Natural killer cell treated with Interleukin-12 subunit alpha and Interleukin-12 subunit beta and Interleukin-15 and Interleukin-18, amount 100 ng/mL, for 72 hours (primary cell): ENCODE measurements at regions not wholly inside any gene's neighbourhood (a gene's known extent, or its start where the extent isn't known, plus 50 kb on each side); places are given as distances from the start of the nearest gene placed in this dataset.
"Not testable (repeated sequence)": the region's sequence is repeated elsewhere in the genome, so short reads cannot be mapped to it uniquely, and the experiment has no call there.

Source experiments
- ATAC-seq, 2 donors: fragments of 150-1000 bp; cut with Tn5 transposase in 1 of 2; sonication (Bioruptor Pico), chemical (Tn5 transposase) in 1 of 2; 2 replicates each; pipeline ENCODE4 v1.10.0; 2021
- DNase-seq: peaks from one replicate; pipeline ENCODE4 v3.0.0; 2022; ENCODE audit warnings: low spot score
- H3K27ac Mint-ChIP-seq, 2 donors: 1 replicate in 1 of 2; 2 replicates in 1 of 2; pipeline ENCODE4 v1.8.0; 2022; ENCODE audit warnings: mixed read lengths in 2 of 2, mild to moderate bottlenecking in 1 of 2, moderate library complexity in 1 of 2
- H3K27me3 Mint-ChIP-seq, 2 donors: 1 replicate in 1 of 2; 2 replicates in 1 of 2; pipeline ENCODE4 v1.8.0; 2022; ENCODE audit warnings: mixed read lengths in 2 of 2
- H3K36me3 Mint-ChIP-seq: one replicate; pipeline ENCODE4 v1.8.0; 2022; ENCODE audit warnings: mixed read lengths
- H3K4me1 Mint-ChIP-seq, 2 donors: 1 replicate in 1 of 2; 2 replicates in 1 of 2; pipeline ENCODE4 v1.8.0; 2022; ENCODE audit warnings: low read depth in 2 of 2, mixed read lengths in 2 of 2, mild to moderate bottlenecking in 1 of 2
- H3K4me3 Mint-ChIP-seq: one replicate; pipeline ENCODE4 v1.8.0; 2022; ENCODE audit warnings: mixed read lengths
- H3K9me3 Mint-ChIP-seq: 2 replicates; pipeline ENCODE4 v1.8.0; 2022; ENCODE audit warnings: mixed read lengths

DNA sequence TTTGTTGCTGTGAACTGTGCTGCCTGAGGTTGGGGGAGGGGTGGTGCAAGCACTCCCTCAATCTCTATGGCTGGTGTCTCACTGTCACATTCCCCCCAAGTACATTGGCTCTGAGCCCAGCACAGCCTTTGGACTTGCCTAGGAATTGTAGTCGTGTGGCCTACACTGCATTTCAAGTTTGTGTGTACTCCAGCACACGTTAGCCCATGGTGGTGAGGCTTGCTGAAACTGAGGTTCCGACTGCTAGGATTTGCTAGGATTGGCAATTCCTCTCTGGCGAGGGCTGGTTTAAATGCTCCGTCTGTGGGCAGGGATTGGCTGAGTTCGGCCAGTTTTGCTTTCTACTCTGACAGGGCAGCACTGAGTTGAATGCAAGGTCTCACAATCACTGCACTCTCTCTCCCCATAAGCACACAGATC is 121.7 kb upstream of the CXXC4 start:
- no peaks in the 10 kb centered on the region for H3K4me1 Mint-ChIP-seq
- H3K27me3 Mint-ChIP-seq: no peaks in the 10 kb centered on the region
- no peak for ATAC-seq
- peaks cover 6% of the 10 kb centered on the region for H3K9me3 Mint-ChIP-seq
- H3K36me3 Mint-ChIP-seq: peaks cover 4% of the 10 kb centered on the region
- H3K27ac Mint-ChIP-seq: no peak overlapping the region
- H3K4me3 Mint-ChIP-seq: no peak overlapping the region
- no peak for DNase-seq

DNA sequence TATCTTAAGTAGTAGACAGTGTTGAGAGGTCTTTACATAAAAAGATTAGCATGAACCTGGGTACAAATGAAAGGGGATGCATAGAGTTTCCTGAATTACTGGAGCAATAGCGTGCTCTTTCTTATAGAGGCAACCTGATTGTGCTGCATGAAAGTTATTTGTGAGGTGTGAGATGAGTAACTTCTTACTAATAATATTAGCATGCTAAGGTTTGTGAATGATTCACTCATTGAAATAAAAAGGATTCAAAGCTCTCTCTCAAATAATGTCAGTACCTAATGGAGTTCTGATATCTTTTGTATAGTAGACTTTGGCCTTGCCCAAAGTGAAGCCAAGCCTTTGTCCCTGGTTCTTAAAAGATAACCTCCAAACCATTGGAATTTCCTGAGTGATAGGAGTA is 131.0 kb upstream of the CXXC4 start:
- Mint-ChIP-seq H3K27me3 (no peaks in the 10 kb centered on the region), H3K4me3 (no peak overlapping the region), H3K9me3 (peaks cover 6% of the 10 kb centered on the region), H3K4me1 (no peaks in the 10 kb centered on the region), H3K36me3 (no peaks in the 10 kb centered on the region), H3K27ac (no peak overlapping the region)
- DNase-seq: no peak
- ATAC-seq: no peak

DNA sequence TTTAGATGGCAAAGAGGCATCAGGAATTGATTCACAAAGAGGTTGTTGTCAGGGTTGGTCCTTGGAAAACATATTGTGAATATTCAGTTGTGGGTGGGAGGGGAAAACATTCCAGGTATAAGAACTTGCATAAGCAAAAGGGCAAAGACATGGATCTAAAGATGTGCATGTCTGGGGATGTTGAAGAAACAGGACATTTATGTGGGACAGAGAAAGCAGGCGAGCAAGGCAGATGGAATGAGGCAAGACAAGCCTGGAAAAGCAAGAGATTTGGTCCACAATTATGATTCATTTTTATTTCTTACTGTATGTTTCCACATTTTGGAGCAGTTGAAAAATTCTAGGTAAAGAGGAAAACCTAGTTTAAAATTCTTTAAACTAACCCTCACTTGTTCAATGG is 134.9 kb upstream of the CXXC4 start:
- Mint-ChIP-seq H3K9me3 (peaks cover 3% of the 10 kb centered on the region), H3K4me3 (no peak overlapping the region), H3K4me1 (no peaks in the 10 kb centered on the region), H3K36me3 (no peaks in the 10 kb centered on the region), H3K27me3 (no peaks in the 10 kb centered on the region), H3K27ac (no peak overlapping the region)
- ATAC-seq (no peak), DNase-seq (no peak)

DNA sequence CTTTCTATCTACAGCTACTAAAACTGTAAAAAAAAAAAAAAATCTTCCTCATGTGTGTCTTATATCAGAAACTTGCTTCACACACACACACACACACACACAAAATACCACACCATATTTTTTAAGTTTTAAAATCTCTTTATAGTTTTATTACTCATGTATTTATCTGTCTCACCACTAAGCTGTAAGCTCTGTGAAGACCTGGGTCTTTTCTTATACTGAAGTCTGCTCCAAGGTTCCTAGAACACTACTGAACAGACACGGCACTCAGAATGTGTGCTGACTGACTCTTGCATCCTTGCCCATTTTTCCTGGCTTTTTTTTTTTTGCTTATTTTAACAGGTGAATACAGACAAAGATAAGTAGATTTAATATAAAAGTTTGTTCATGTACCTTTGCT is 135.6 kb upstream of the CXXC4 start:
- Mint-ChIP-seq H3K27ac (no peak overlapping the region), H3K4me3 (no peak overlapping the region), H3K9me3 (peaks cover 3% of the 10 kb centered on the region), H3K27me3 (no peaks in the 10 kb centered on the region), H3K36me3 (no peaks in the 10 kb centered on the region), H3K4me1 (no peaks in the 10 kb centered on the region)
- no peak for ATAC-seq
- DNase-seq: no peak

DNA sequence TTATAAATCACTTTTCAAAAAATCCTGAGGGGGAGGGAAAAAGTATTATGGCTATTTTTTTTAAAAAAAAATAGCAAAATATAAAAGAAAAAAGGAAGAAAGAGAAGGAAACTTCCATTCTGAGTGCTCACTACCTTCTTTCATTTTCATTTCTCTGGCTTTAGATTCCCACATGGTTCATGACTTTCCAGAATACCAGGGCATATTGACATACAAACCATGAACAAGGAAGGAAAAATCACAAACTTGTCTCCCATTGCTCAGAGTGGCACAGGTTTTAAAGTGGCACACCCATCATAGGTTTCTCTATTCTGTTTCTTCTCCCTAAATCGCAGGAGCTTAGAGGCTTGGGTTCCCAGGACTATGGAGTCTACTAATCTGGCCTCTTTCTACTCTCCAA is 136.3 kb upstream of the CXXC4 start:
- Mint-ChIP-seq H3K36me3 (no peaks in the 10 kb centered on the region), H3K9me3 (peaks cover 3% of the 10 kb centered on the region), H3K4me3 (no peak overlapping the region), H3K27ac (no peak overlapping the region), H3K4me1 (no peaks in the 10 kb centered on the region), H3K27me3 (no peaks in the 10 kb centered on the region)
- no peak for DNase-seq
- ATAC-seq: no peak

DNA sequence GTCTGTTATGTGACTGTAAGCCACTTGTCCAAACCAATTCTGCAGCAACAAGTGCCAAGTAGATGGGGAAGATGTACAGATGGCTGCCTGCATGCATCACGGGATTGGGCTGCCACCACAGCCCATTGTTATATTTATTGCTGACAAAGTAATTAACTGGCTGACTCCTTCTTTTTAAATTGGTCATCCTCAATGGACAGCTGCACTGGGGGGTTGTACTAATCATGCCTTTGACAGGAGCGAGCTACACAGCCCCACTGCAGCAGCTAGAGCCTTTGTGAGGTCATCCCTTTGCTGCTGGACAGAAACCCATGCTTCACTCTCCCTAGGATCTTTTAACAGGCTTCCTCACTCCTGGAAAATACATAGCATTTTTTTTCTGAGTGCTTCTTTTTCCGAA is 146.7 kb upstream of the CXXC4 start:
- no peaks in the 10 kb centered on the region for H3K4me1 Mint-ChIP-seq
- DNase-seq (no peak), ATAC-seq (no peak)
- no peak overlapping the region for H3K27ac Mint-ChIP-seq
- H3K4me3 Mint-ChIP-seq: no peak overlapping the region
- H3K36me3 Mint-ChIP-seq: no peaks in the 10 kb centered on the region
- peaks cover 5% of the 10 kb centered on the region for H3K9me3 Mint-ChIP-seq
- H3K27me3 Mint-ChIP-seq: no peaks in the 10 kb centered on the region

DNA sequence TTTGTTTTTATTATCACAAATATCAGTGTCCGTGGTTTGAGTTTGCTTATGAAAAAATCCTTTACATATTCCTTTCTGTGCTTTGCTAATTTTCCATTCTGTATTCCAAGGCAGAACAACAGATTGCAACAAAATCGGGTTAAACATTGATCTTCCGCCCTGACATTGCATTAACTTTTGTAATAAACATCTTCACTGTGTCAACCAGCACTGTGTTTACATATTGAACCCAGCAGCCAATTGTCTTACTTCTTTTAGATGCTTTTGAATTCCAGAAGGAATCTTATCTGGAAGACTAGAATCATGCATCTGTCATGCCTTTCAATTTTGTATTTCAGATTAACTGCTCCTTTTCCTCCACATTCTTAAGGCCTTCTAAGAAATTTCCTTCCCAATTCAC is 147.8 kb upstream of the CXXC4 start:
- Mint-ChIP-seq H3K27me3 (no peaks in the 10 kb centered on the region), H3K4me3 (no peak overlapping the region), H3K4me1 (no peaks in the 10 kb centered on the region), H3K9me3 (peaks cover 1% of the 10 kb centered on the region), H3K36me3 (no peaks in the 10 kb centered on the region), H3K27ac (no peak overlapping the region)
- DNase-seq (no peak), ATAC-seq (no peak)

DNA sequence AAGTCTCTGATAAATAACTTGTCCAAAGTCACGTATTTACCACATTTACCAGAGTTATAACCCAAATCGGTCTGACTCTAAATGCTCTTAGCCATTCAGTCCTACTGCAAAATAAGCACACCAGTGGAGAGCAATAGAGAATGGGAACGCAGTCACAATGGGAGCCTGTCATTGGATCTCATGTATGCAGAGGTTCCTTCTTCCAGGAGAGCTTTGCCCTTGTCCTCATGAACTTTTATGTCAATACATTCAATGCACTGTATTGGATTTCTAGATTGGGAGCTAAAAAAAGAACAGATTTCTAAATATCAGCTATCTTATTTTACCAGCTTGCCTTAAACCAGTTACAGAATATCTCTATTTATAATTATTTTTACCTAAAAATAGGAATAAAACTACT is 149.1 kb upstream of the CXXC4 start:
- Mint-ChIP-seq H3K9me3 (no peaks in the 10 kb centered on the region), H3K27me3 (no peaks in the 10 kb centered on the region), H3K36me3 (no peaks in the 10 kb centered on the region), H3K27ac (no peak overlapping the region), H3K4me3 (no peak overlapping the region), H3K4me1 (no peaks in the 10 kb centered on the region)
- DNase-seq: no peak
- no peak for ATAC-seq

DNA sequence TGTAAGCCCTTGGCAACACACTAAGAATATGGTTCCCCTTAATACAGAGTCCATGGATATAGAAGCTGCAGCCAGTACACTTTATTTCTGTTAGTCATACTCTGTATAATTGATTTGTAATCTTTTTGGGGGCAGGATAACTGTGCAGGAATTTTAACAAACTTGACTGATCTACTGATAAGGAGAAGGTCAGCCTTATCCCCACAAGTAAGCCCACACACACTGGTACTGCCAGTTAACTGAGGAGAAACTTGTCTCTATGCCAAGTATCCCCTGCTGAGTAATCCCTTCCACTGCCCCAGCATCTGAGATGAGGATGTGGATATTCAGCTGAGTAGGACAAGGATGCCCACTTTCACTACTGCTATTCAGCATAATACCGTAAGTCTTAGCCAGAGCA is 154.9 kb upstream of the CXXC4 start:
- H3K9me3 Mint-ChIP-seq: no peaks in the 10 kb centered on the region
- H3K27me3 Mint-ChIP-seq: no peaks in the 10 kb centered on the region
- DNase-seq: no peak
- H3K4me1 Mint-ChIP-seq: no peaks in the 10 kb centered on the region
- no peak overlapping the region for H3K27ac Mint-ChIP-seq
- H3K36me3 Mint-ChIP-seq: no peaks in the 10 kb centered on the region
- H3K4me3 Mint-ChIP-seq: no peak overlapping the region
- no peak for ATAC-seq

DNA sequence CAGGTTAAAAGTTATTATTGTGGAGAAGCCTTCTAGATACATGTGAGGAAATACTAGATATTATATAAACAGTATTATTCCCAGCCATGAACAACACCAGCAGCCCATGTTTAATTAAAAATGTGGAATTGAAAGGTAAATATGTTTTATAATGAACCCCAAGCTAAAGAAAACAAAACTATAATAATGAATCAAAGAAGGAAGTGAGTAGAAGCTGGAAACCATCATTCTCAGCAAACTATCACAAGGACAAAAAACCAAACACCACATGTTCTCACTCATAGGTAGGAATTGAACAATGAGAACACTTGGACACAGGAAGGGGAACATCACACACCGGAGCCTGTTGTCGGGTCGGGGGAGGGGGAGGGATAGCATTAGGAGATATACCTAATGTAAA is 167.6 kb upstream of the CXXC4 start:
- not testable (repeated sequence) for H3K4me3 Mint-ChIP-seq

DNA sequence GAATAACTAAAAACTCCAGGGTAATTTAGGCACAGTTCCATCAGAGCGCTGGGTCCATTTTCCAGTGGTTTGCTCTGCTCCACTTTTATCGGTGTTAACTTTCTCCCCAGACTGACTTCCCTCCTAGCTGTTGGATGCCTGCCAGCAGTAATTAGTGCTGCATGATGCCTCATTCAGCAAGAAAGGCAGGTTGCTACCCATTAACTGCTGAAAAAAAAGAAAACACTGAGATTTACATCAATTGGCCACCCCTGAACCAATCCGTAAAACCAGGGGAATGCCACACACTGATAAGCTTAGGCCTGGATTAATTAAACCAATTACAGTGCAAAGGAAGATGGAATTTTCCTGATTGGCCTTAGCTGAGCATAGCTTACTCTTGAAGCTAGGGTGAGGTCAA is 182.4 kb upstream of the CXXC4 start:
- no peak overlapping the region for H3K27ac Mint-ChIP-seq
- H3K27me3 Mint-ChIP-seq: no peaks in the 10 kb centered on the region
- H3K4me3 Mint-ChIP-seq: no peak overlapping the region
- no peaks in the 10 kb centered on the region for H3K4me1 Mint-ChIP-seq
- no peak for ATAC-seq
- DNase-seq: no peak
- no peaks in the 10 kb centered on the region for H3K36me3 Mint-ChIP-seq
- H3K9me3 Mint-ChIP-seq: peaks cover 2% of the 10 kb centered on the region

More for the DNA sequence above, 167.6 kb upstream of the CXXC4 start:
- ATAC-seq, H3K27me3 Mint-ChIP-seq, H3K4me1 Mint-ChIP-seq, H3K27ac Mint-ChIP-seq, DNase-seq, H3K36me3 Mint-ChIP-seq: not testable (repeated sequence)
- peaks cover 17% of the 10 kb centered on the region for H3K9me3 Mint-ChIP-seq

DNA sequence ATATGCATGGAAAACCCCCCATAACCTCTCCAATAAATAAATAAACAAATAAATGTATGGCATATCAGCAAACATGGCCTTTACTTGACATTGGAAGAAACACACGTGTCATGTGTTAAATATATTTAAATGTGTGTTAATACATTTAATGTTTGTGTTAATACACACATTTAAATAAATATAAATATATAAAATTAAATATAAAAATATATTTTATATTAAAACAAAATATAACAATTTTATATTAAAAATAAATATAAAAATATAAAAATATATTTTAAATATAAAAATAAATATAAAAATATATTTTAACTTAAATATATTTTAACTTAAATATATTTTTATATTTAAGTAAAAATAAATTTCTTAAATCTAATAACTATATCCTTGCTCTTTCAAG is 187.6 kb upstream of the CXXC4 start:
- Mint-ChIP-seq H3K9me3 (peaks cover 7% of the 10 kb centered on the region), H3K4me3 (no peak overlapping the region), H3K4me1 (no peaks in the 10 kb centered on the region), H3K36me3 (no peaks in the 10 kb centered on the region), H3K27ac (no peak overlapping the region), H3K27me3 (no peaks in the 10 kb centered on the region)
- ATAC-seq (no peak), DNase-seq (no peak)

DNA sequence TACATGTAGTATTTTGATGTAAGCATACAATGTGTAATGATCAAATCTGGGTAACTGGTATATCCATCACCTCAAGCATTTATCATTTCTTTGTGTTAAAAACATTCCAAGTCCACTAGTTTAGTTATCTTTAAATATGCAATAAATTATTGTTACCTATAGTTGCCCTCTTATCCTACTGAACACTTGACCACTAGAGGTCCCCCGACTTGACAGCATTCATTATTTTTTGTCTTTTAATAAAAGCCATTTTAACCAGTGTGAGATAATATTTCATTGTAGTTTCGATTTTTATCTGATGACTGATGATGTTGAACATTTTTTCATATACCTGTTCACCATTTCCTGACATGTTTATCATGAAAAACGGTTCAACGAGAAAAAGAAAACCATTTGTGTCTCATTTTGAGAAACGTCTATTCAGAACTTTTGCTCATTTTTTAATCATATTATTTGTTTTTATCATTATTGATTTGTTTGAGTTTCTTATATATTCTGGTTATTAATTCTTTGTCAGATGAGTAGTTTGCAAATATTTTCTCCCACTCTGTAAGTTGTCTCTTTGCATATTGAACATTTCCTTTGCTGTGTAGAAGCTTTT is 199.0 kb upstream of the CXXC4 start:
- Mint-ChIP-seq H3K27ac (no peak overlapping the region), H3K4me3 (no peak overlapping the region), H3K36me3 (no peaks in the 10 kb centered on the region), H3K27me3 (peaks cover 0 to 2% of the 10 kb centered on the region in 2 donors), H3K9me3 (no peaks in the 10 kb centered on the region), H3K4me1 (no peaks in the 10 kb centered on the region)
- DNase-seq (no peak), ATAC-seq (no peak)

DNA sequence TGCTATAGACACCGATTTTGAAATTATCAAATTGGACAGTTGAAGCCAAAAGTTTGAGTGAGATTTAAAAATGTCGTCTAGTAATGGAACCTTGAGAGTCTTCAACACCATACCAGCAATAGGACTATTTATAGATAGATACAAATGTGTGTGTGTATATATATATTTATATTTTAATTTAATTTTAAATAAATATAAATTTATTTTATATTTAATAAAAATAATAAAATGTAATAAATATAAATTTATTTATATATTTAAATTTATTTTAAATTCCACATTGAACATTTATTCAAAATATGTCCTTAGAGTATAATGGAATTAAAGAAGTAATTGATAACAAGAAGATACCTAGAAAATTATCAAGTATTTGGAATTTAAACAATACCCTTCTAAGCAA is 221.9 kb upstream of the CXXC4 start:
- ATAC-seq: no peak
- DNase-seq: no peak
- Mint-ChIP-seq H3K4me3 (no peak overlapping the region), H3K27ac (no peak overlapping the region), H3K36me3 (no peaks in the 10 kb centered on the region), H3K27me3 (peaks cover 9 to 10% of the 10 kb centered on the region in 2 donors), H3K4me1 (no peaks in the 10 kb centered on the region), H3K9me3 (peaks cover 5% of the 10 kb centered on the region)

DNA sequence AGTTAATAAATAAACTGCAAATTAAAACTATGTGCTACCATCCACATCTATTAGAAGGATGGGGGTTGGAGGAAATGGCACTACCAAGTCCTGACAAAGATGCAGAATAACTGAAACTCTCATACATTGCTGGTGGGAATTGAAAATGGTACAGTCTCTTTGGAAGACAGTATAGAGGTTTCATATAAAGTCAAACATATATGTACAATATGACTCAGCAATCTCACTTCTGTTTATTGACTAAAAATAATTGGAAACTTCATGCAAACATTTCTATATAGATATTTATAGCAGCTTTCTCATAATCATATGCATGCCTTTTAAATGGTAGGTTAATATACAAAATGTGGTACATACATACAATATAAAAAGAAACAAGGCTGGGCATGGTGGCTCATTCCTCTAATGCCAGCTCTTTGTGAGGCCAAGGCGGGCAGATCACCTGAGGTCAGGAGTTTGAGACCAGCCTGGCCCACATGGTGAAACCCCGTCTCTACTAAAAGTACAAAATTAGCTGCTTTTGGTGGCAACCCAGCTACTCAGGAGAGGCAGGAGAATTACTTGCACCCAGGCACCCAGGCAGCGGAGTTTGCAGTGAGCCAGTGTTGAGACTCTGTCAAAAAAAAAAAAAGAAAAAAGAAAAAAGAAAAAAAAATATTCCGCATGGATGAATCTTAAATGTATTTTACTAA is 225.0 kb upstream of the CXXC4 start:
- DNase-seq (no peak), ATAC-seq (no peak)
- H3K4me3 Mint-ChIP-seq: no peak overlapping the region
- H3K27me3 Mint-ChIP-seq: peaks cover 9 to 10% of the 10 kb centered on the region in 2 donors
- H3K27ac Mint-ChIP-seq: no peak overlapping the region
- no peaks in the 10 kb centered on the region for H3K36me3 Mint-ChIP-seq
- H3K9me3 Mint-ChIP-seq: peaks cover 5% of the 10 kb centered on the region
- no peaks in the 10 kb centered on the region for H3K4me1 Mint-ChIP-seq
